Peyer's patch (tissue), 4 donors: ENCODE measurements at regions not wholly inside any gene's neighbourhood (a gene's known extent, or its start where the extent isn't known, plus 50 kb on each side); places are given as distances from the start of the nearest gene placed in this dataset.

Experiments used
- DNase-seq, 3 donors: peaks; one replicate each; pipeline ENCODE4 v3.0.0-alpha.2; 2017 to 2019
- H3K27ac ChIP-seq, 4 donors: fragments of 200-600 bp; sonication (generic); one replicate each; pipeline ENCODE4 v1.5.1; 2016 to 2019
- H3K27me3 ChIP-seq, 2 donors: fragments of 200-600 bp; sonication (generic); one replicate each; pipeline ENCODE4 v1.5.1; 2019
- H3K36me3 ChIP-seq, 3 donors: fragments of 200-600 bp; sonication (generic); one replicate each; pipeline ENCODE4 v1.5.1; 2016 to 2019
- H3K4me1 ChIP-seq, 4 donors: fragments of 200-600 bp; sonication (generic); one replicate each; pipeline ENCODE4 v1.5.1; 2016 to 2019
- H3K4me3 ChIP-seq, 4 donors: fragments of 200-600 bp; sonication (generic); 1 replicate in 3 of 4; 2 replicates in 1 of 4; pipeline ENCODE4 v1.5.1; 2016 to 2019; ENCODE audit warnings: mild to moderate bottlenecking in 1 of 4
- H3K9me3 ChIP-seq, 4 donors: fragments of 200-600 bp; sonication (generic); one replicate each; pipeline ENCODE4 v1.5.1; 2016 to 2019; ENCODE audit warnings: mild to moderate bottlenecking in 1 of 4
- POLR2A ChIP-seq, 2 donors: fragments of 450-650 bp; IDR thresholded peaks; one replicate each; pipeline ENCODE4 v1.5.1; 2017; ENCODE audit warnings: antibody characterized with exemption in 2 of 2, mild to moderate bottlenecking in 2 of 2, moderate library complexity in 2 of 2
- TF ChIP-seq, protein P1 (sequence below), 6 experiments: fragments of 450-650 bp in 4 of 6; fragments of 200-600 bp in 2 of 6; sonication (generic) in 1 of 6; IDR thresholded peaks; one replicate each; pipeline ENCODE4 v1.5.1; 2017 to 2019; ENCODE audit warnings: antibody characterized with exemption in 6 of 6, mild to moderate bottlenecking in 3 of 6, moderate library complexity in 1 of 6

DNA sequence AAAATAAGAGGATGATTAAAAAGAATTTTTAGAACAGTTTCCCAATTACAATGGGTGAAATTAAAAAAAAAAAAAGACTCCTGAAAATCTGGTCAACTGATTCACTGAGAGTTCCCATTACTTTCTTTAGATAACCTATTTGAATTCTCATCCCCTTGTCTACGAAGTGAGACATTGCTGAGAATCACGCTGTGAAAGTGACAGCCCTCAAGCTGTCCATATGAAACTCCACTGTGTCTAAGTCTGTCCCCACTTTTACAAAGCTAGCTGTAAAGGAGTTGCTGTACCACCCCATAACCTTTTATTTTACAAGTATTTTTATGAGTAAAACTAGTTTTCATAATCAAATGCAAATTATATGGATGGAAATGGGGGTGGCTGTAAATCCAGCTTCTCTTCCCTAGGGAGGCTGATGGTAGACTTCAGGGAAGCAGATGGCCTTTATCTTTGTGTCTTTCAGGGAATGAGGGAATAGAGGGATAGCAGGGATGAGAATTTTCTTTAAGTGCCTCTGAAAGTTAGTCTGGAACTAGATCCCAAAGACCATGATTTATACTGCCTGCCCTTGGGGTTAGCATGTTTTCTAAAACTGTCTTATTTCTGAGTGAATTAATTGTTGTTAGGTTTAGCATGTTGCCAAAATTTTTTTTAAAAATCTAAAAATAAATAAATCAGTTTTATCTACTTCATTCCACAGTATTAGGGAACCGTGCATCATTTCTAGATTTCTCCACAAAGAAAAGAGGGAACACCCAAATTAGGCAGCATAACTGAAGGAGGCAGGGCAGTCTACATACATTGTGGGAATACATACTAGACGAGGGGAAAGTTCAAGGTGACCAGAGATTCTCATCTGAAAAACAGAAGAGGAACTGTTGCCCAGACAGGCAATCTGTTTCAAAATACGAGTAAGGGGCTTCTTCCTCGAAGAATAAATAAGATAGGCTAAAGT, 1219.1 kb downstream of the UQCRFS1 start:
- H3K27ac ChIP-seq, result no peak overlapping the region
- no peaks in the 10 kb centered on the region for H3K4me1 ChIP-seq
- no peak for DNase-seq
- H3K27me3 ChIP-seq, result no peaks in the 10 kb centered on the region
- no peak overlapping the region for H3K4me3 ChIP-seq
- no peaks in the 10 kb centered on the region for H3K9me3 ChIP-seq
- TF ChIP-seq POLR2A (IDR thresholded peaks at IDR 0.05), result no peak
- TF ChIP-seq, protein P1, sequence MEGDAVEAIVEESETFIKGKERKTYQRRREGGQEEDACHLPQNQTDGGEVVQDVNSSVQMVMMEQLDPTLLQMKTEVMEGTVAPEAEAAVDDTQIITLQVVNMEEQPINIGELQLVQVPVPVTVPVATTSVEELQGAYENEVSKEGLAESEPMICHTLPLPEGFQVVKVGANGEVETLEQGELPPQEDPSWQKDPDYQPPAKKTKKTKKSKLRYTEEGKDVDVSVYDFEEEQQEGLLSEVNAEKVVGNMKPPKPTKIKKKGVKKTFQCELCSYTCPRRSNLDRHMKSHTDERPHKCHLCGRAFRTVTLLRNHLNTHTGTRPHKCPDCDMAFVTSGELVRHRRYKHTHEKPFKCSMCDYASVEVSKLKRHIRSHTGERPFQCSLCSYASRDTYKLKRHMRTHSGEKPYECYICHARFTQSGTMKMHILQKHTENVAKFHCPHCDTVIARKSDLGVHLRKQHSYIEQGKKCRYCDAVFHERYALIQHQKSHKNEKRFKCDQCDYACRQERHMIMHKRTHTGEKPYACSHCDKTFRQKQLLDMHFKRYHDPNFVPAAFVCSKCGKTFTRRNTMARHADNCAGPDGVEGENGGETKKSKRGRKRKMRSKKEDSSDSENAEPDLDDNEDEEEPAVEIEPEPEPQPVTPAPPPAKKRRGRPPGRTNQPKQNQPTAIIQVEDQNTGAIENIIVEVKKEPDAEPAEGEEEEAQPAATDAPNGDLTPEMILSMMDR (IDR thresholded peaks at IDR 0.05), result no peak
- no peaks in the 10 kb centered on the region for H3K36me3 ChIP-seq

DNA sequence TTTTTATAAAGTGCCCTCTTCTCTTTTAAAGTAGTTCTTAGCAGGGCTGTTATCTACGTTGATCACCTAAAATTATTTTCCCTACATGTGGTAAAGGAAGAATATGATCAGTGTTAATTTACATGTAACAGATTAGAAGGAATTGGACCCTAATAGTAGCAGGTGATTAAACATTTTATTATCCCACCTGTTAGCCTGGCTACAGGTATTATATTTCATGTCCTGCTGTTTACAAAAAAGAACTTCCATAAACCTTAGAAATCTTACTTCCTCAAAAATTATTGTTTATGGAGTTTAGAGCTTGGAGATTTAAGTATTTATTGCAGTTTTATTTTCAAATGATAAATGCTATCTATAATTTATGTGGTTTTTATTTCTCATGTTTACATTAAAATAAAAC, 1226.7 kb downstream of the UQCRFS1 start:
- DNase-seq, result no peak
- no peaks in the 10 kb centered on the region for H3K4me1 ChIP-seq
- H3K27me3 ChIP-seq, result no peaks in the 10 kb centered on the region
- no peaks in the 10 kb centered on the region for H3K36me3 ChIP-seq
- TF ChIP-seq, protein P1 (IDR thresholded peaks at IDR 0.05), result no peak
- no peak for TF ChIP-seq POLR2A (IDR thresholded peaks at IDR 0.05)
- H3K27ac ChIP-seq, result no peak overlapping the region
- H3K9me3 ChIP-seq, result no peaks in the 10 kb centered on the region
- H3K4me3 ChIP-seq, result no peak overlapping the region

DNA sequence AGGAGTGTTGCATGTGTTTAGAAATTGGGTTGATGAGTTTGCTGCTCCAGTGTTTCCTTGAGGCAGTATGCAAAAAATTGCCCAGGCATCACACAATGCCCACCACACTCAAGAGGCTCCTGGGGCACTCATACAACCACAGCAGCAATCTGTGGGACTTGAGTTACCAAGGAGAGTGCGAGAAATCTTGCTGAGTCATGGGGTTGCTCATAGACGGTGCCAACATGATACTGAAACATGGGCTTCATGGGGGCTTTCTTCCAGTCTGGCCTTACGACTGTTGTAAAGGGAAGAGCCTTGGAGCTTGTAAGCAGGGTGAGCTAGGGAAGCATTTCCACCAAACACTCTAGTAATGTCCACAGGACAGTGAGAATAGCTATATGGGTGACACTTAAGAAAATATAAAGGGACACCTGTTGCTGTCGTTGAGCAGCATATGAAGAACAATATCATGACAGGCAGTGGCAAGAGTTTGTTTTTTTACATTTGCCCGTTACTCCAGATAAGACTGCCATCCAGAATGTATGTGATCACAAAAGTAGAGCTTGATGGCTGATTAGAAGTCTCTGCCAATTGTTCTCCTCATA, 1237.4 kb downstream of the UQCRFS1 start:
- no peak overlapping the region for H3K27ac ChIP-seq
- H3K27me3 ChIP-seq, result no peaks in the 10 kb centered on the region
- H3K4me1 ChIP-seq, result no peaks in the 10 kb centered on the region
- no peak for DNase-seq
- H3K36me3 ChIP-seq, result no peaks in the 10 kb centered on the region
- H3K9me3 ChIP-seq, result no peaks in the 10 kb centered on the region
- H3K4me3 ChIP-seq, result no peak overlapping the region
- no peak for TF ChIP-seq POLR2A (IDR thresholded peaks at IDR 0.05)
- TF ChIP-seq, protein P1 (IDR thresholded peaks at IDR 0.05), result no peak

DNA sequence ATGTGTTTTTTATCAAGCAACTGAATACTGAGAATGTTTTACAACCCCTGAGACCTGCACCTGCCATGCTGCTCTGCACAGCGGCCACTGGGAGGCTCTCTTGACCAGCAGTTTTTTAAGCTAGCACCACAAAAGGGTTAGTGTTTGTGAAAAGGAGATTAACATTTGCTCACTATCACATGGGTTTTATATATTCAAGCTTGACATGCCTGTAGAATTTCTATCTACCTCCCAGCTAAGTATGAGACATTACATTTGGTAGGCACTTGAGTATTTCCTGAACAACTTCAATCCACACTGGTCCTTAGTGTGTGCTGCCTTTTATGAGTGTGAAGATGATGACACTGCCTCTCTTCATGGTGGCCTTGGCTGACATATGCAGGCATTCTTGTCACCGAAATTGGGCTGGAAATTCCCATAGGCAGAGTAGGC, 1238.9 kb downstream of the UQCRFS1 start:
- TF ChIP-seq, protein P1 (IDR thresholded peaks at IDR 0.05), result peak in 2 of 6 experiments; percentile 11 to 14
- no peak for TF ChIP-seq POLR2A (IDR thresholded peaks at IDR 0.05)
- H3K27me3 ChIP-seq, result no peaks in the 10 kb centered on the region
- DNase-seq, result no peak
- H3K9me3 ChIP-seq, result no peaks in the 10 kb centered on the region
- H3K36me3 ChIP-seq, result no peaks in the 10 kb centered on the region
- H3K4me3 ChIP-seq, result no peak overlapping the region
- H3K27ac ChIP-seq, result no peak overlapping the region
- no peaks in the 10 kb centered on the region for H3K4me1 ChIP-seq

DNA sequence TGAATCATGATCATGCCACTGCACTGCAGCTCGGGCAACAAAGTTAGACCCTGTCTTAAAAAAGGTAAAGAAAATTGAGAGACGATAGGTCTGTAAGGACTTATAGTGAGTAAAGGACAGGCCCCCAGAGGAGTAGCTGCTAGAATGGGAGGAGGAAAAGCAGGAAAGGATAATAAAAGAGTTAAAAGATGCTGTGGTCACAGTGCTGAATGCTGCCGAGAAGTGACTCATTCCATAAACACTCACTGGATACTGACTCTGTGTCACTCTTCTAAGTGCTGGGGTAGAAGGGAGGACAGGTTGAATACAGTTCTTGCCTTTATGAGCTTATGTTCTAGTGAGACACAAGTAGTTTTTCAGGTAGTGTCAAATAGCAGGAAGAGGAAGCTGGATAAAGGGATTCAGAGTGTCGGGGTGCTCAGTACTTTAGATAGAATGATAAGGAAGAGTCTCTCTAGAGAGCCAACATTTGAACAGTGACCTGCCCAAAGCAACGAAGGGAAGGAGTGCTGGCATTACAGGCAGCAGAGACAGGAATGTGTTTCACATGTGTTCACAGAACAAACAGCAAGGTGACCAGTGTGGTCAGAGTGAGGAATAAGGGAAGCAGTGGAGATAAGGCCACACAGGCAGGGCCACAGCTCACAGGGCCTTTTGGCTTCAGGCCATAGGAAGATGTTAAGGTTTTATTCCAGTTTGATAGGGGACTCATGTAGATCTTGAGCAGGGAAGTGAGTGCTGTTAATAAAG, 1240.5 kb downstream of the UQCRFS1 start:
- TF ChIP-seq, protein P1 (IDR thresholded peaks at IDR 0.05), result no peak
- no peak for TF ChIP-seq POLR2A (IDR thresholded peaks at IDR 0.05)
- DNase-seq, result no peak
- no peak overlapping the region for H3K4me3 ChIP-seq
- H3K9me3 ChIP-seq, result no peaks in the 10 kb centered on the region
- no peak overlapping the region for H3K27ac ChIP-seq
- H3K36me3 ChIP-seq, result no peaks in the 10 kb centered on the region
- H3K4me1 ChIP-seq, result no peaks in the 10 kb centered on the region
- no peaks in the 10 kb centered on the region for H3K27me3 ChIP-seq
